ENCODE measurements at regions not wholly inside any gene's neighbourhood (a gene's known extent, or its start where the extent isn't known, plus 50 kb on each side); places are given as distances from the start of the nearest gene placed in this dataset.

- Histone ChIP-seq H4K91ac (ENCODE audit: insufficient read depth, low read depth, low read length) (no peak overlapping the region), H3K4me3 (ENCODE audit: insufficient read depth, low read depth, low read length) (no peak overlapping the region), H3K36me3 (ENCODE audit: control insufficient read depth, insufficient read depth, low read length) (no peaks in the 10 kb centered on the region), H4K20me1 (ENCODE audit: insufficient read depth, low read length) (no peaks in the 10 kb centered on the region), H4K8ac (ENCODE audit: low read depth in 2 of 2, low read length in 2 of 2) (no peak overlapping the region), H2BK15ac (ENCODE audit: low read depth, low read length) (no peak overlapping the region), H2AFZ (replicated peaks; ENCODE audit: low read length, poor library complexity) (no peak overlapping the region), H3K18ac (ENCODE audit: low read depth, low read length) (no peak overlapping the region), H3K4me2 (ENCODE audit: low read depth, low read length) (no peak overlapping the region), H2BK20ac (ENCODE audit: low read depth, low read length) (no peak overlapping the region), H4K5ac (ENCODE audit: low read depth, low read length) (no peak overlapping the region), H3K4ac (ENCODE audit: low read depth, low read length) (no peak overlapping the region), H2AK5ac (ENCODE audit: low read depth, low read length) (no peak overlapping the region), H3K9me1 (ENCODE audit: insufficient read depth, low read length) (no peaks in the 10 kb centered on the region), H2AK9ac (replicated peaks; ENCODE audit: low read depth, low read length, poor library complexity) (no peak overlapping the region), H3K79me1 (ENCODE audit: low read depth in 1 of 2, low read length in 2 of 2) (no peaks in the 10 kb centered on the region), H3K9ac (ENCODE audit: low read depth, low read length) (no peak overlapping the region), H2BK5ac (ENCODE audit: low read depth, low read length, poor library complexity, severe bottlenecking) (no peak overlapping the region), H3K4me1 (ENCODE audit: control insufficient read depth, insufficient read depth, low read length) (no peaks in the 10 kb centered on the region), H2BK120ac (ENCODE audit: low read depth, low read length) (no peak overlapping the region), H3K56ac (ENCODE audit: extremely low read depth, insufficient read depth, low read length) (no peak overlapping the region), H3K27me3 (ENCODE audit: control insufficient read depth, insufficient read depth, low read length) (no peaks in the 10 kb centered on the region), H3K14ac (replicated peaks; ENCODE audit: low read depth, low read length) (no peak overlapping the region), H3K27ac (ENCODE audit: insufficient read depth, low read length) (no peak overlapping the region), H3K23ac (ENCODE audit: low read depth, low read length) (no peak overlapping the region), H3K9me3 (ENCODE audit: control insufficient read depth, insufficient read depth, low read length) (peaks cover 14% of the 10 kb centered on the region)
- WGBS, 2 experiments (ENCODE audit: extremely low coverage in 2 of 2, insufficient read length in 1 of 2), result 0% methylated on average over 1 of the region's 8 CpGs; no CpG with 5 or more reads in 1 of the 2 experiments
- TF ChIP-seq CTCF (conservative IDR thresholded peaks at IDR 0.05; ENCODE audit: low read depth, low read length) (no peak), NFE2L2 (IDR thresholded peaks at IDR 0.05; ENCODE audit: low read depth, low read length) (no peak), MAFK (IDR thresholded peaks at IDR 0.05; ENCODE audit: low read depth, low read length) (no peak), RFX5 (IDR thresholded peaks at IDR 0.05; ENCODE audit: low read depth, low read length) (no peak), FOS (IDR thresholded peaks at IDR 0.05; ENCODE audit: low read depth, low read length) (no peak), USF2 (IDR thresholded peaks at IDR 0.05; ENCODE audit: low read depth, low read length) (no peak), MXI1 (IDR thresholded peaks at IDR 0.05; ENCODE audit: borderline replicate concordance, low read depth, low read length) (no peak), SMC3 (IDR thresholded peaks at IDR 0.05; ENCODE audit: low read depth, low read length) (no peak), CHD1 (IDR thresholded peaks at IDR 0.05; ENCODE audit: low read depth, low read length) (no peak), RAD21 (IDR thresholded peaks at IDR 0.05; ENCODE audit: low read length) (no peak), CEBPB (IDR thresholded peaks at IDR 0.05; ENCODE audit: low read depth, low read length) (no peak), ELK1 (IDR thresholded peaks at IDR 0.05; ENCODE audit: borderline replicate concordance, low read depth, low read length) (no peak), POLR2A (IDR thresholded peaks at IDR 0.05; ENCODE audit: low read depth, low read length) (no peak), RCOR1 (IDR thresholded peaks at IDR 0.05; ENCODE audit: insufficient replicate concordance, low read length) (no peak), BHLHE40 (IDR thresholded peaks at IDR 0.05; ENCODE audit: low read depth, low read length) (no peak), MAZ (IDR thresholded peaks at IDR 0.05; ENCODE audit: borderline replicate concordance, low read depth, low read length) (no peak)
- dilution Hi-C loops (cut with HindIII; ENCODE audit: low sequenced_read_pairs, unreplicated experiment), result no loop called here
- intact Hi-C loops (cut with micrococcal nuclease), result no loop called here
- no peak for DNase-seq
- ATAC-seq (ENCODE audit: low read depth), result no peak
- ChIA-PET POLR2A (ENCODE audit: unreplicated experiment) (no interaction called here), CTCF (no interaction called here)
- in situ Hi-C loops (cut with MboI; ENCODE audit: low sequenced_read_pairs), result no loop called here
- no TSS peak for BruUV-seq (replicated peaks)
Measured at GRCh38 chr10:1923586-1923985, 186.3 kb upstream of the ADARB2 start.
